ENCODE measurements at regions not wholly inside any gene's neighbourhood (a gene's known extent, or its start where the extent isn't known, plus 50 kb on each side); places are given as distances from the start of the nearest gene placed in this dataset.

- no peak for TF ChIP-seq CTCF (IDR thresholded peaks at IDR 0.05 in 4 of 5, conservative IDR thresholded peaks at IDR 0.05 in 1 of 5)
- TF ChIP-seq POLR2A (IDR thresholded peaks at IDR 0.05): no peak
These were observed 109.8 kb downstream of the SPATA18 start for GRCh38 chr4:52160859-52161258.
